HEK293 (cell line): ENCODE measurements at regions not wholly inside any gene's neighbourhood (a gene's known extent, or its start where the extent isn't known, plus 50 kb on each side); places are given as distances from the start of the nearest gene placed in this dataset.

ENCODE experiments used
- CTCF ChIA-PET: fragments of 350-600 bp; formaldehyde crosslinking; extraction: SDS; loops from one replicate; lab custom pipeline; 2021; ENCODE audit warnings: antibody characterized with exemption; lab: Yijun Ruan, JAX
- POLR2A ChIA-PET: fragments of 300-600 bp; formaldehyde crosslinking; extraction: SDS; loops from one replicate; lab custom pipeline; 2020; ENCODE audit warnings: antibody characterized with exemption, inconsistent platforms; lab: Yijun Ruan, JAX
- H3K27ac ChIP-seq: fragments of 200-500 bp; sonication (Bioruptor generic); 2 replicates; pipeline ENCODE4 v1.5.1; 2014; ENCODE audit warnings: low read depth, low read length, control low read depth, inconsistent platforms; ENCODE audit errors: extremely low read depth
- H3K36me3 ChIP-seq, 2 experiments: fragments of 200-500 bp in 1 of 2; sonication (Bioruptor generic) in 1 of 2; 1 replicate in 1 of 2; 2 replicates in 1 of 2; pipeline ENCODE4 v1.5.1; 2014 to 2017; ENCODE audit warnings: inconsistent platforms in 2 of 2, low read length in 2 of 2; ENCODE audit not compliant: control insufficient read depth in 2 of 2, insufficient read depth in 1 of 2
- H3K4me1 ChIP-seq: fragments of 200-500 bp; sonication (Bioruptor generic); 2 replicates; pipeline ENCODE4 v1.5.1; 2014; ENCODE audit warnings: mild to moderate bottlenecking, low read length, inconsistent platforms; ENCODE audit not compliant: control insufficient read depth, insufficient read depth
- H3K4me3 ChIP-seq: 2 replicates; pipeline ENCODE4 v1.5.1; 2011; ENCODE audit warnings: low read depth, mild to moderate bottlenecking, control low read depth, low read length, moderate library complexity
- H3K9me3 ChIP-seq: fragments of 200-500 bp; sonication (Bioruptor generic); 2 replicates; pipeline ENCODE4 v1.5.1; 2014; ENCODE audit warnings: low read depth, low read length, inconsistent platforms; ENCODE audit not compliant: control insufficient read depth, insufficient read depth
- MEIS1 ChIP-seq: sonication (generic); formaldehyde crosslinking; IDR thresholded peaks from 2 replicates; pipeline ENCODE4 v1.8.1; 2022; ENCODE audit warnings: missing genetic modification reagents, mild to moderate bottlenecking, borderline replicate concordance
- RBAK ChIP-seq: fragments of 450-650 bp; formaldehyde crosslinking; IDR thresholded peaks from 2 replicates; pipeline ENCODE4 v1.5.1; 2016; ENCODE audit warnings: missing biosample characterization, missing genetic modification characterization
- TCF7L2 ChIP-seq: IDR thresholded peaks from 2 replicates; pipeline ENCODE4 v1.6.1; 2011; ENCODE audit warnings: low read depth, mild to moderate bottlenecking, inconsistent platforms, low read length, moderate library complexity, borderline replicate concordance
- TRIM28 ChIP-seq: IDR thresholded peaks from 2 replicates; pipeline ENCODE4 v1.6.1; 2011; ENCODE audit warnings: low read length, control low read depth, borderline replicate concordance
- ZBTB20 ChIP-seq: fragments of 450-650 bp; formaldehyde crosslinking; IDR thresholded peaks from 2 replicates; pipeline ENCODE4 v1.5.1; 2016; ENCODE audit warnings: missing biosample characterization, missing genetic modification characterization
- ZBTB7A ChIP-seq: fragments of 450-650 bp; formaldehyde crosslinking; IDR thresholded peaks from 2 replicates; pipeline ENCODE4 v1.5.1; 2016; ENCODE audit warnings: low read depth, missing biosample characterization, missing genetic modification characterization
- ZFP41 ChIP-seq: fragments of 450-650 bp; formaldehyde crosslinking; IDR thresholded peaks from 2 replicates; pipeline ENCODE4 v1.5.1; 2016; ENCODE audit warnings: missing biosample characterization, missing genetic modification characterization, borderline replicate concordance
- ZIC2 ChIP-seq: fragments of 450-650 bp; formaldehyde crosslinking; IDR thresholded peaks from 2 replicates; pipeline ENCODE4 v1.5.1; 2016; ENCODE audit warnings: missing biosample characterization, missing genetic modification characterization
- ZNF121 ChIP-seq: fragments of 450-650 bp; formaldehyde crosslinking; IDR thresholded peaks from 2 replicates; pipeline ENCODE4 v1.5.1; 2016; ENCODE audit warnings: missing biosample characterization, missing genetic modification characterization
- ZNF175 ChIP-seq: fragments of 450-650 bp; formaldehyde crosslinking; IDR thresholded peaks from 2 replicates; pipeline ENCODE4 v1.5.1; 2016; ENCODE audit warnings: missing biosample characterization, missing genetic modification characterization
- ZNF248 ChIP-seq: fragments of 450-650 bp; formaldehyde crosslinking; IDR thresholded peaks from 2 replicates; pipeline ENCODE4 v1.5.1; 2017; ENCODE audit warnings: missing biosample characterization, missing genetic modification characterization
- ZNF426 ChIP-seq: fragments of 450-650 bp; formaldehyde crosslinking; IDR thresholded peaks from 2 replicates; pipeline ENCODE4 v1.5.1; 2017; ENCODE audit warnings: missing biosample characterization, missing genetic modification characterization, mild to moderate bottlenecking, inconsistent platforms, moderate library complexity
- ZNF433 ChIP-seq: fragments of 450-650 bp; formaldehyde crosslinking; IDR thresholded peaks from 2 replicates; pipeline ENCODE4 v1.5.1; 2016; ENCODE audit warnings: missing biosample characterization, missing genetic modification characterization, low read depth
- ZNF530 ChIP-seq: fragments of 450-650 bp; formaldehyde crosslinking; IDR thresholded peaks from 2 replicates; pipeline ENCODE4 v1.5.1; 2016; ENCODE audit warnings: low read depth, missing biosample characterization, missing genetic modification characterization
- ZNF629 ChIP-seq: fragments of 450-650 bp; formaldehyde crosslinking; IDR thresholded peaks from 2 replicates; pipeline ENCODE4 v1.5.1; 2017; ENCODE audit warnings: missing biosample characterization, missing genetic modification characterization
- ZNF692 ChIP-seq: fragments of 450-650 bp; formaldehyde crosslinking; IDR thresholded peaks from 2 replicates; pipeline ENCODE4 v1.5.1; 2016; ENCODE audit warnings: missing biosample characterization, missing genetic modification characterization
- ZNF76 ChIP-seq: fragments of 450-650 bp; formaldehyde crosslinking; IDR thresholded peaks from 2 replicates; pipeline ENCODE4; 2016; ENCODE audit warnings: low read depth, missing biosample characterization, missing genetic modification characterization, borderline replicate concordance
- ZNF768 ChIP-seq: fragments of 450-650 bp; formaldehyde crosslinking; IDR thresholded peaks from 2 replicates; pipeline ENCODE4 v1.5.1; 2018; ENCODE audit warnings: missing biosample characterization, mild to moderate bottlenecking, missing genetic modification characterization
- ZNF792 ChIP-seq: fragments of 450-650 bp; formaldehyde crosslinking; IDR thresholded peaks from 2 replicates; pipeline ENCODE4 v1.5.1; 2016; ENCODE audit warnings: missing biosample characterization, missing genetic modification characterization
- ZSCAN30 ChIP-seq: fragments of 450-650 bp; IDR thresholded peaks from 2 replicates; pipeline ENCODE4 v1.5.1; 2018; ENCODE audit warnings: missing biosample characterization, mild to moderate bottlenecking, missing genetic modification characterization, moderate library complexity
- TF ChIP-seq, protein P1 (sequence below): fragments of 450-650 bp; formaldehyde crosslinking; IDR thresholded peaks from 2 replicates; pipeline ENCODE4 v1.5.1; 2016; ENCODE audit warnings: missing biosample characterization, missing genetic modification characterization
- TF ChIP-seq, protein P2 (sequence below): fragments of 450-650 bp; formaldehyde crosslinking; IDR thresholded peaks from 2 replicates; pipeline ENCODE4 v1.5.1; 2017; ENCODE audit warnings: missing biosample characterization, missing genetic modification characterization
- TF ChIP-seq, protein P3 (sequence below): fragments of 450-650 bp; formaldehyde crosslinking; IDR thresholded peaks from 2 replicates; pipeline ENCODE4 v1.5.1; 2017; ENCODE audit warnings: missing biosample characterization, missing genetic modification characterization

DNA sequence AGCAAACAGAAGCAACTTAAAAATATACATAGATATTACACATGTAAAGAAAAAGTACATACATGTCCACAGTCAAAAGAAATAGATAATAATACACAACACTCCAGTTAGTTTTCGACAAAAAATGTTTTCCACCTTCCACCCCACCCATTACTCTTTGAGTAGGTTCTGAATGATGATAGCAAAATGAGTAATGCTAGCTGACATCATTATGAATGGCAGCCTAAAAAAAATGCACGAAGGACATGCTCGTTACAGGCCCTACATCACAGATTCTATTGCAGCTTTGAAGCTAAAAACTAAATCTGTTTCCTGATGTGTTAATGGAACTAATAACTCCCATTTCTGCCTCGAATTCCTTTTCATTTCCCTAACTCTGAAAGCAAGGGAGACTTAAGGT lies 578.7 kb upstream of the NETO1 start (continued):
- TF ChIP-seq, protein P1, sequence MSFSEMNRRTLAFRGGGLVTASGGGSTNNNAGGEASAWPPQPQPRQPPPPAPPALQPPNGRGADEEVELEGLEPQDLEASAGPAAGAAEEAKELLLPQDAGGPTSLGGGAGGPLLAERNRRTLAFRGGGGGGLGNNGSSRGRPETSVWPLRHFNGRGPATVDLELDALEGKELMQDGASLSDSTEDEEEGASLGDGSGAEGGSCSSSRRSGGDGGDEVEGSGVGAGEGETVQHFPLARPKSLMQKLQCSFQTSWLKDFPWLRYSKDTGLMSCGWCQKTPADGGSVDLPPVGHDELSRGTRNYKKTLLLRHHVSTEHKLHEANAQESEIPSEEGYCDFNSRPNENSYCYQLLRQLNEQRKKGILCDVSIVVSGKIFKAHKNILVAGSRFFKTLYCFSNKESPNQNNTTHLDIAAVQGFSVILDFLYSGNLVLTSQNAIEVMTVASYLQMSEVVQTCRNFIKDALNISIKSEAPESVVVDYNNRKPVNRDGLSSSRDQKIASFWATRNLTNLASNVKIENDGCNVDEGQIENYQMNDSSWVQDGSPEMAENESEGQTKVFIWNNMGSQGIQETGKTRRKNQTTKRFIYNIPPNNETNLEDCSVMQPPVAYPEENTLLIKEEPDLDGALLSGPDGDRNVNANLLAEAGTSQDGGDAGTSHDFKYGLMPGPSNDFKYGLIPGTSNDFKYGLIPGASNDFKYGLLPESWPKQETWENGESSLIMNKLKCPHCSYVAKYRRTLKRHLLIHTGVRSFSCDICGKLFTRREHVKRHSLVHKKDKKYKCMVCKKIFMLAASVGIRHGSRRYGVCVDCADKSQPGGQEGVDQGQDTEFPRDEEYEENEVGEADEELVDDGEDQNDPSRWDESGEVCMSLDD (tag by site-specific recombination): no peak
- TF ChIP-seq ZNF792 (tag by site-specific recombination) (no peak), ZNF76 (tag by site-specific recombination) (no peak), ZBTB7A (tag by site-specific recombination) (no peak)
- TF ChIP-seq, all 188 proteins: peak for 0

GRCh38 chr18:73431620-73432019 lies 563.8 kb upstream of the NETO1 start:
- Histone ChIP-seq H3K4me1 (no peaks in the 10 kb centered on the region), H3K9me3 (no peaks in the 10 kb centered on the region), H3K4me3 (no peak overlapping the region), H3K36me3 (no peaks in the 10 kb centered on the region), H3K27ac (no peak overlapping the region)
- TF ChIP-seq ZNF629 (tag by site-specific recombination) (no peak), TRIM28 (no peak), ZNF121 (tag by site-specific recombination) (no peak), ZSCAN30 (no peak)
- TF ChIP-seq, protein P2, sequence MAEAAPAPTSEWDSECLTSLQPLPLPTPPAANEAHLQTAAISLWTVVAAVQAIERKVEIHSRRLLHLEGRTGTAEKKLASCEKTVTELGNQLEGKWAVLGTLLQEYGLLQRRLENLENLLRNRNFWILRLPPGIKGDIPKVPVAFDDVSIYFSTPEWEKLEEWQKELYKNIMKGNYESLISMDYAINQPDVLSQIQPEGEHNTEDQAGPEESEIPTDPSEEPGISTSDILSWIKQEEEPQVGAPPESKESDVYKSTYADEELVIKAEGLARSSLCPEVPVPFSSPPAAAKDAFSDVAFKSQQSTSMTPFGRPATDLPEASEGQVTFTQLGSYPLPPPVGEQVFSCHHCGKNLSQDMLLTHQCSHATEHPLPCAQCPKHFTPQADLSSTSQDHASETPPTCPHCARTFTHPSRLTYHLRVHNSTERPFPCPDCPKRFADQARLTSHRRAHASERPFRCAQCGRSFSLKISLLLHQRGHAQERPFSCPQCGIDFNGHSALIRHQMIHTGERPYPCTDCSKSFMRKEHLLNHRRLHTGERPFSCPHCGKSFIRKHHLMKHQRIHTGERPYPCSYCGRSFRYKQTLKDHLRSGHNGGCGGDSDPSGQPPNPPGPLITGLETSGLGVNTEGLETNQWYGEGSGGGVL (tag by site-specific recombination): no peak
- ChIA-PET POLR2A (no interaction called here), CTCF (no interaction called here)

DNA sequence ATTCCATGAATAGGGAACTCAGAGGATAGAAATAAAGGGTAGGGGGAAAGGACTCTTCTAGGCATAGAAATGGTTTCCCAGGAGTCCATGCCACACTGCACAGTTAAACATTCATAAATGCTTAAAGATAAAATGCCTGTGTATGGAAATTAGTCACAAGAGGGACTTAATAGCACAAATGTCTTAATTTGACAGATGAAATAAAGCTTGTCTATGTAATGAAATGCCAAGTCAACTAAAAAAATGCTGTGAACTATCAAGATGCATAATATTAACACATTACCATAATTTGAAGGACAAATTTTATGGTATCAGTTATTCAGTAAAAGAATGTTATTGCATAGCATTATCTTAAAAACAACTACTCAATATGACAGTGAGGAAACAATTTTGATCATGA lies 553.2 kb upstream of the NETO1 start:
- TF ChIP-seq ZNF426 (tag by site-specific recombination) (no peak), ZIC2 (no peak), TCF7L2 (no peak), ZNF530 (tag by site-specific recombination) (no peak), ZNF768 (tag by site-specific recombination) (no peak), MEIS1 (CRISPR knock-in tag) (no peak), ZNF248 (tag by site-specific recombination) (no peak), ZBTB20 (no peak), ZNF175 (tag by site-specific recombination) (no peak), ZNF692 (no peak), ZFP41 (tag by site-specific recombination) (no peak), RBAK (tag by site-specific recombination) (no peak), ZNF433 (no peak)
- TF ChIP-seq, protein P3, sequence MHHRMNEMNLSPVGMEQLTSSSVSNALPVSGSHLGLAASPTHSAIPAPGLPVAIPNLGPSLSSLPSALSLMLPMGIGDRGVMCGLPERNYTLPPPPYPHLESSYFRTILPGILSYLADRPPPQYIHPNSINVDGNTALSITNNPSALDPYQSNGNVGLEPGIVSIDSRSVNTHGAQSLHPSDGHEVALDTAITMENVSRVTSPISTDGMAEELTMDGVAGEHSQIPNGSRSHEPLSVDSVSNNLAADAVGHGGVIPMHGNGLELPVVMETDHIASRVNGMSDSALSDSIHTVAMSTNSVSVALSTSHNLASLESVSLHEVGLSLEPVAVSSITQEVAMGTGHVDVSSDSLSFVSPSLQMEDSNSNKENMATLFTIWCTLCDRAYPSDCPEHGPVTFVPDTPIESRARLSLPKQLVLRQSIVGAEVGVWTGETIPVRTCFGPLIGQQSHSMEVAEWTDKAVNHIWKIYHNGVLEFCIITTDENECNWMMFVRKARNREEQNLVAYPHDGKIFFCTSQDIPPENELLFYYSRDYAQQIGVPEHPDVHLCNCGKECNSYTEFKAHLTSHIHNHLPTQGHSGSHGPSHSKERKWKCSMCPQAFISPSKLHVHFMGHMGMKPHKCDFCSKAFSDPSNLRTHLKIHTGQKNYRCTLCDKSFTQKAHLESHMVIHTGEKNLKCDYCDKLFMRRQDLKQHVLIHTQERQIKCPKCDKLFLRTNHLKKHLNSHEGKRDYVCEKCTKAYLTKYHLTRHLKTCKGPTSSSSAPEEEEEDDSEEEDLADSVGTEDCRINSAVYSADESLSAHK (tag by site-specific recombination): no peak
- no peak overlapping the region for H3K27ac ChIP-seq
- ChIA-PET CTCF (no interaction called here), POLR2A (no interaction called here)
- H3K4me1 ChIP-seq: no peaks in the 10 kb centered on the region
- no peak overlapping the region for H3K4me3 ChIP-seq
- H3K9me3 ChIP-seq: no peaks in the 10 kb centered on the region
- H3K36me3 ChIP-seq: no peaks in the 10 kb centered on the region
